Mucosa of descending colon (tissue), 3 donors: ENCODE measurements at regions not wholly inside any gene's neighbourhood (a gene's known extent, or its start where the extent isn't known, plus 50 kb on each side); places are given as distances from the start of the nearest gene placed in this dataset.

Experiments used
- ATAC-seq: fragments of 200-7000 bp; cut with Tn5 transposase; one replicate; pipeline ENCODE4 v1.9.1; 2020; ENCODE audit warnings: mild to moderate bottlenecking, moderate library complexity
- DNase-seq, 3 donors: peaks; one replicate each; pipeline ENCODE4 v3.0.0-alpha.2; 2020
- H3K36me3 ChIP-seq: fragments of 200-600 bp; one replicate; pipeline ENCODE4 v1.8.0; 2021; ENCODE audit warnings: low read depth, mild to moderate bottlenecking
- H3K4me1 ChIP-seq: fragments of 200-600 bp; one replicate; pipeline ENCODE4 v1.8.0; 2021; ENCODE audit warnings: low read depth, mild to moderate bottlenecking
- H3K4me3 ChIP-seq: fragments of 200-600 bp; one replicate; pipeline ENCODE4 v1.8.0; 2021; ENCODE audit warnings: mild to moderate bottlenecking
- H3K9me3 ChIP-seq: fragments of 200-600 bp; one replicate; pipeline ENCODE4 v1.8.0; 2021; ENCODE audit warnings: mild to moderate bottlenecking
- intact Hi-C, 2 donors: fragments of 100-400 bp; cut with DNase I in 1 of 2; cut with micrococcal nuclease in 1 of 2; formaldehyde crosslinking; loops; one replicate each; pipeline versions ENCODE4 v1.11.0 to v1.11.1; 2022; cut with DNase I, micrococcal nuclease
- TF ChIP-seq, protein P1 (sequence below): fragments of 200-600 bp; IDR thresholded peaks from one replicate; pipeline ENCODE4 v1.8.0; 2022; ENCODE audit warnings: antibody characterized with exemption, mild to moderate bottlenecking
- donor health status: DM: no; HTN: no; CAD: no; lungs with moderate emphysema.
- donor health status: DM: no; HTN: no; CAD: no.
- donor health status: DM: no; HTN: yes; CAD: no.

GRCh38 chr10:125266541-125266940 lies 106.2 kb upstream of the CTBP2 start:
- Histone ChIP-seq H3K4me3 (no peak overlapping the region), H3K36me3 (no peaks in the 10 kb centered on the region), H3K9me3 (no peaks in the 10 kb centered on the region), H3K4me1 (no peaks in the 10 kb centered on the region)
- DNase-seq (no peak), ATAC-seq (no peak)
- intact Hi-C loops = no loop called here
- TF ChIP-seq, protein P1, sequence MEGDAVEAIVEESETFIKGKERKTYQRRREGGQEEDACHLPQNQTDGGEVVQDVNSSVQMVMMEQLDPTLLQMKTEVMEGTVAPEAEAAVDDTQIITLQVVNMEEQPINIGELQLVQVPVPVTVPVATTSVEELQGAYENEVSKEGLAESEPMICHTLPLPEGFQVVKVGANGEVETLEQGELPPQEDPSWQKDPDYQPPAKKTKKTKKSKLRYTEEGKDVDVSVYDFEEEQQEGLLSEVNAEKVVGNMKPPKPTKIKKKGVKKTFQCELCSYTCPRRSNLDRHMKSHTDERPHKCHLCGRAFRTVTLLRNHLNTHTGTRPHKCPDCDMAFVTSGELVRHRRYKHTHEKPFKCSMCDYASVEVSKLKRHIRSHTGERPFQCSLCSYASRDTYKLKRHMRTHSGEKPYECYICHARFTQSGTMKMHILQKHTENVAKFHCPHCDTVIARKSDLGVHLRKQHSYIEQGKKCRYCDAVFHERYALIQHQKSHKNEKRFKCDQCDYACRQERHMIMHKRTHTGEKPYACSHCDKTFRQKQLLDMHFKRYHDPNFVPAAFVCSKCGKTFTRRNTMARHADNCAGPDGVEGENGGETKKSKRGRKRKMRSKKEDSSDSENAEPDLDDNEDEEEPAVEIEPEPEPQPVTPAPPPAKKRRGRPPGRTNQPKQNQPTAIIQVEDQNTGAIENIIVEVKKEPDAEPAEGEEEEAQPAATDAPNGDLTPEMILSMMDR = no peak

- H3K9me3 ChIP-seq = no peaks in the 10 kb centered on the region
- TF ChIP-seq, protein P1 = no peak
- intact Hi-C loops = no loop called here
- H3K36me3 ChIP-seq = no peaks in the 10 kb centered on the region
- no peak overlapping the region for H3K4me3 ChIP-seq
- no peak for ATAC-seq
- DNase-seq = no peak
- H3K4me1 ChIP-seq = no peaks in the 10 kb centered on the region
Measured at GRCh38 chr10:125265579-125265955, 105.2 kb upstream of the CTBP2 start.

DNA sequence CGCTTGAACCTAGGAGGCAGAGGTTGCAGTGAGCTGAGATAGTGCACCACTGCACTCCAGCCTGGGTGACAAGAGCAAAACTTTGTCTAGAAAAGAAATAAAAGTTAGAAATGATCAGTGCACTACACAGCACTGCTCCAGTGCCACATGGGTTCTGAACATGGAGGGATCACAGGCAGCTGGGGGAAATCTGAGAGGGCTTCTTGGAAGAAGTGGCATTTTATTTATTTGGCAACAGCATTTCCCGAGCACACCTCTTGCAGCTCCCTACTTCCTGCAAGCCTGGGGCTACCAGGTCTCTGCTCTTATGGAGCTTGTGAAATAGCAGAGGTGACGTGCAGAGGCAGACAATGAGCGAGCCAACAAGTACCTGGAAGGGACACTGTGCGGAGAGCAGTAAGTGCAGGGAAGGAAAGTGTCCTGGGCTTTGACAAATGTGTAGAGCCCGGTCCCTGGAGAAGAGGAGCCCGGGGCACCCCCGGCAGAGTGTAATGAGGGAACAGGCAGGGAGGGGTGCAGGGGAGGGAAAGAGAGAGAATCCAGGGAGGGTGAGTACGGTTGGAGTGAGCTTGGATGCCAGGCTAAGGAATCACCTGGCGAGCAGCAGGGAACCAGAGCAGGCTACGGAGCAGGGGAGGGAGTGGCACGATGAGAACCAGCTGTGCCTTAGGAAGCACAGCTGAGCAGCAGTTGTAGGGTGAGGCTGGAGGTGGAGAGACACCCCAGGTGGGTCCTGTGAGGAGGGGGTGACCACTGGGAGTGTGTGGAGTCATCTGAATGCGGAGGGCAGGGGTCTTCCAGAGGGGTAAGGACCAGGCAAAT lies 104.6 kb upstream of the CTBP2 start:
- no peaks in the 10 kb centered on the region for H3K36me3 ChIP-seq
- intact Hi-C loops = no loop called here
- no peaks in the 10 kb centered on the region for H3K4me1 ChIP-seq
- TF ChIP-seq, protein P1 = no peak
- ATAC-seq (no peak), DNase-seq (no peak)
- H3K9me3 ChIP-seq = no peaks in the 10 kb centered on the region
- H3K4me3 ChIP-seq = no peak overlapping the region

DNA sequence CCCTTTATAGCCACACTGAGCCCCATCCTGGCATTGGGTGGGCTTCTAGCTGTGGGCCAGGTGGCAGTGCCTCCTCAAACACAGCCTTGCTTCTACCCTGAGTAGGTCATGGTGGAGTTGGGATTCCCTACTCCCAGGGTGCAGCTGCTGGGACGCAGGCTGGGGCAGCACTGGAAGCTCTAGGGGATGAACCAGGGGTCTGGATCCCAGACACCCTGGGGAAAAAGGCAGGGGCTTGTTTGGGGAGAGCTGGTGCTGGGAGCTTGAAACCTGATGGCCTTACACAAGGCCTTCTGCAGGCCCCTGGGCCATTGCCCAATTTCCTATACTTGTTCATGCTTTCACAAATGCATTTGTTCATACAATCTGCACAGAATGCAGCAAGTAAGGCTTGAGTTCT lies 103.7 kb upstream of the CTBP2 start:
- H3K4me1 ChIP-seq = no peaks in the 10 kb centered on the region
- TF ChIP-seq, protein P1 = no peak
- H3K36me3 ChIP-seq = no peaks in the 10 kb centered on the region
- intact Hi-C loops = no loop called here
- H3K9me3 ChIP-seq = no peaks in the 10 kb centered on the region
- H3K4me3 ChIP-seq = no peak overlapping the region
- DNase-seq = no peak
- no peak for ATAC-seq

- Histone ChIP-seq H3K9me3 (no peaks in the 10 kb centered on the region), H3K4me1 (no peaks in the 10 kb centered on the region), H3K4me3 (no peak overlapping the region), H3K36me3 (no peaks in the 10 kb centered on the region)
- ATAC-seq (no peak), DNase-seq (no peak)
- TF ChIP-seq, protein P1 = no peak
- intact Hi-C loops = no loop called here
Measured at GRCh38 chr10:125263551-125263950, 103.2 kb upstream of the CTBP2 start.
